MM.1S (cell line): ENCODE measurements at regions not wholly inside any gene's neighbourhood (a gene's known extent, or its start where the extent isn't known, plus 50 kb on each side); places are given as distances from the start of the nearest gene placed in this dataset.

Experiments
- DNase-seq: peaks from one replicate; pipeline ENCODE4 v3.0.0-alpha.2; 2015
- H2AFZ ChIP-seq: fragments of 300-600 bp; sonication (generic); 2 replicates; pipeline ENCODE4 v1.6.0; 2016; ENCODE audit warnings: antibody characterized with exemption, low read length
- H3F3A ChIP-seq: fragments of 300-600 bp; sonication (generic); 2 replicates; pipeline ENCODE4 v1.6.1; 2016; ENCODE audit warnings: mild to moderate bottlenecking, antibody characterized with exemption, low read length, moderate library complexity, mixed read lengths; ENCODE audit not compliant: insufficient read depth
- H3K27ac ChIP-seq: fragments of 300-600 bp; sonication (generic); 2 replicates; pipeline ENCODE4 v1.5.1; 2016; ENCODE audit warnings: mild to moderate bottlenecking, low read length
- H3K27me3 ChIP-seq: fragments of 300-600 bp; sonication (generic); replicated peaks from 2 replicates; pipeline ENCODE4 v1.6.0; 2016; ENCODE audit warnings: low read length; ENCODE audit not compliant: insufficient read depth
- H3K36me3 ChIP-seq: fragments of 300-600 bp; sonication (generic); replicated peaks from 2 replicates; pipeline ENCODE4 v1.6.1; 2016; ENCODE audit warnings: mild to moderate bottlenecking, low read length, mixed read lengths; ENCODE audit not compliant: insufficient read depth
- H3K4me1 ChIP-seq: fragments of 300-600 bp; sonication (generic); 2 replicates; pipeline ENCODE4 v1.6.1; 2016; ENCODE audit warnings: low read length, mixed read lengths
- H3K4me2 ChIP-seq: fragments of 300-600 bp; sonication (generic); 2 replicates; pipeline ENCODE4 v1.6.0; 2016; ENCODE audit warnings: low read depth, low read length
- H3K4me3 ChIP-seq: fragments of 300-600 bp; sonication (generic); 2 replicates; pipeline ENCODE4 v1.5.1; 2016; ENCODE audit warnings: low read length, mixed read lengths
- H3K79me2 ChIP-seq: fragments of 300-600 bp; sonication (generic); 2 replicates; pipeline ENCODE4 v1.6.1; 2016; ENCODE audit warnings: mixed run types, low read length, mixed read lengths
- H3K9ac ChIP-seq: fragments of 300-600 bp; sonication (generic); 2 replicates; pipeline ENCODE4 v1.6.1; 2016; ENCODE audit warnings: low read length, mixed read lengths
- H3K9me2 ChIP-seq: fragments of 300-600 bp; sonication (generic); replicated peaks from 2 replicates; pipeline ENCODE4 v1.6.1; 2016; ENCODE audit warnings: mild to moderate bottlenecking, low read length, mixed read lengths; ENCODE audit not compliant: insufficient read depth
- H3K9me3 ChIP-seq: fragments of 300-600 bp; sonication (generic); replicated peaks from 2 replicates; pipeline ENCODE4 v1.6.1; 2016; ENCODE audit warnings: mild to moderate bottlenecking, low read length, mixed read lengths; ENCODE audit not compliant: insufficient read depth
- H4K20me1 ChIP-seq: fragments of 300-600 bp; sonication (generic); 2 replicates; pipeline ENCODE4 v1.6.1; 2016; ENCODE audit warnings: mild to moderate bottlenecking, low read length, moderate library complexity, mixed read lengths; ENCODE audit not compliant: insufficient read depth
- EZH2 ChIP-seq: fragments of 300-600 bp; sonication (generic); optimal IDR thresholded peaks from 2 replicates; pipeline ENCODE3; 2017; ENCODE audit warnings: low read depth, mild to moderate bottlenecking, antibody characterized with exemption, low read length, mixed read lengths
- EZH2phosphoT487 ChIP-seq: fragments of 300-600 bp; sonication (generic); IDR thresholded peaks from 2 replicates; pipeline ENCODE4 v1.6.1; 2018; ENCODE audit warnings: antibody characterized with exemption, low read length
- TF ChIP-seq, protein P1 (sequence below): fragments of 300-600 bp; sonication (generic); IDR thresholded peaks from 2 replicates; pipeline ENCODE4 v1.5.1; 2016; ENCODE audit warnings: antibody characterized with exemption, low read length, mixed read lengths

DNA sequence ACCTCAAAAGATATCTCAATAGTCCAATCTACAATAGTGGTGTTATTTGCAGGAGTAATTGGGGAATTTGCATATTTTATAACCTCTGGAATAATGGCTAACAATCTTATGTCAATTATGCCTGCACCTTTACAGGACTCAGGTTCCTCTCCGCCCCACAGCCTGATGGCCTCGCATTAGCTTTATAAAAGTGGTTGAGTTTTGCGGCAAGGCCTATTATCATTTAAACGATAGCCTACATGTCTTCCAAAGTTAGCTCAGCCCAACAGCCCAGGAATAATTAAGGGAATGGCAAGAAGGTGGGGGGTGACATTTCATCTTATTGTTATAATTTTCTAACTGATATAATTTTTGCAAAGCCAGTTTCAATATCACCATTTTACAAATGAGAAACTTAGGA is 97.3 kb downstream of the RTP4 start:
- no peak overlapping the region for H3K4me3 ChIP-seq
- H3K9ac ChIP-seq = no peak overlapping the region
- H3F3A ChIP-seq = no peaks in the 10 kb centered on the region
- no peaks in the 10 kb centered on the region for H3K9me2 ChIP-seq
- no peaks in the 10 kb centered on the region for H3K27me3 ChIP-seq
- TF ChIP-seq EZH2 (no peak), EZH2phosphoT487 (no peak)
- TF ChIP-seq, protein P1, sequence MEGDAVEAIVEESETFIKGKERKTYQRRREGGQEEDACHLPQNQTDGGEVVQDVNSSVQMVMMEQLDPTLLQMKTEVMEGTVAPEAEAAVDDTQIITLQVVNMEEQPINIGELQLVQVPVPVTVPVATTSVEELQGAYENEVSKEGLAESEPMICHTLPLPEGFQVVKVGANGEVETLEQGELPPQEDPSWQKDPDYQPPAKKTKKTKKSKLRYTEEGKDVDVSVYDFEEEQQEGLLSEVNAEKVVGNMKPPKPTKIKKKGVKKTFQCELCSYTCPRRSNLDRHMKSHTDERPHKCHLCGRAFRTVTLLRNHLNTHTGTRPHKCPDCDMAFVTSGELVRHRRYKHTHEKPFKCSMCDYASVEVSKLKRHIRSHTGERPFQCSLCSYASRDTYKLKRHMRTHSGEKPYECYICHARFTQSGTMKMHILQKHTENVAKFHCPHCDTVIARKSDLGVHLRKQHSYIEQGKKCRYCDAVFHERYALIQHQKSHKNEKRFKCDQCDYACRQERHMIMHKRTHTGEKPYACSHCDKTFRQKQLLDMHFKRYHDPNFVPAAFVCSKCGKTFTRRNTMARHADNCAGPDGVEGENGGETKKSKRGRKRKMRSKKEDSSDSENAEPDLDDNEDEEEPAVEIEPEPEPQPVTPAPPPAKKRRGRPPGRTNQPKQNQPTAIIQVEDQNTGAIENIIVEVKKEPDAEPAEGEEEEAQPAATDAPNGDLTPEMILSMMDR = no peak
- H3K27ac ChIP-seq = no peak overlapping the region
- no peaks in the 10 kb centered on the region for H4K20me1 ChIP-seq
- H2AFZ ChIP-seq = no peak overlapping the region
- no peaks in the 10 kb centered on the region for H3K36me3 ChIP-seq
- no peaks in the 10 kb centered on the region for H3K79me2 ChIP-seq
- DNase-seq = no peak
- no peaks in the 10 kb centered on the region for H3K4me1 ChIP-seq
- H3K9me3 ChIP-seq = no peaks in the 10 kb centered on the region
- no peak overlapping the region for H3K4me2 ChIP-seq

DNA sequence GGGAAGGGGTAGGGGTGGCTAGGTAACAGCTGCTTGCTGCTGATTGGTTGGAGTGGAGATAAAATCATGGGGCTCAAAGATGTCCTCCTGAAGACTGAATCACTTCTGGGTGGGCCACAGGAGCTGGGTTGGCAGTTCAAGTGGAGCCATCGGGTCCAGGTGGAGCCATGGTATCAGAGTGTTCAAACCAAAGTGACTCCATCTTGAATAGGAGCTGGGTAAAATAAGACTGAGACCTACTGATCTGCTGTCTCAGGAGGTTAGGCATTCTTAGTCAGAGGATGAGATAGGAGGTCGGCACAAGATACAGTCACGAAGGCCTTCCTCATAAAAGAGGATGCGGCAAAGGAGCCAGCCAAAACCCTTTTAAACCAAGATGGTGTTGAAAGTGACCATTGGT is 96.5 kb downstream of the RTP4 start:
- Histone ChIP-seq H4K20me1 (no peaks in the 10 kb centered on the region), H3F3A (no peaks in the 10 kb centered on the region), H3K4me3 (no peak overlapping the region), H3K9me3 (no peaks in the 10 kb centered on the region), H3K27ac (no peak overlapping the region), H3K36me3 (no peaks in the 10 kb centered on the region), H3K27me3 (no peaks in the 10 kb centered on the region), H3K4me1 (no peaks in the 10 kb centered on the region), H3K9me2 (no peaks in the 10 kb centered on the region), H3K4me2 (no peak overlapping the region), H3K9ac (no peak overlapping the region), H2AFZ (no peak overlapping the region), H3K79me2 (no peaks in the 10 kb centered on the region)
- no peak for TF ChIP-seq EZH2
- TF ChIP-seq EZH2phosphoT487 = no peak
- TF ChIP-seq, protein P1 = no peak
- DNase-seq = no peak

DNA sequence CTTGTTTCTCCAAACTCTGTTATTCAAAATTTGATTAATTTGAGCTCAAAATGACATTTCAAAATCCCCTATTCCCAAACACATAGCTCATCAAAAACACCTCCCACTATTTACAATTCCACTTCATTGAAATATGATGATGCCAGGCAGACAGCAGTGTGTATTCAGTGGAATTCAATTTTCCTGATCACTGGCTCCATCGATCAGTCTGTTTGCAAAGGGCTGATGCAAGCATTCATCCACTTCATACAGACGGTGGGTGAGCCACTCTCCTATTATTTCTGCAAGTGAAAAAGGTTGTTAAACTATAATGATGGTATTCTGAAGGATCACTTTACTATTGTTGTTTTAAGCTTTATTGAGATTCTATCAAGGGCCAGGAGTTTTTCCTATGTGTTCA is 90.7 kb downstream of the RTP4 start:
- no peaks in the 10 kb centered on the region for H4K20me1 ChIP-seq
- no peak for DNase-seq

More for the DNA sequence above, 90.7 kb downstream of the RTP4 start:
- no peak overlapping the region for H3K4me3 ChIP-seq
- H3F3A ChIP-seq = no peaks in the 10 kb centered on the region
- no peak overlapping the region for H3K9ac ChIP-seq
- no peaks in the 10 kb centered on the region for H3K9me2 ChIP-seq
- H3K27ac ChIP-seq = no peak overlapping the region
- H3K4me2 ChIP-seq = no peak overlapping the region
- no peaks in the 10 kb centered on the region for H3K27me3 ChIP-seq
- H3K36me3 ChIP-seq = no peaks in the 10 kb centered on the region
- no peak overlapping the region for H2AFZ ChIP-seq
- H3K4me1 ChIP-seq = no peaks in the 10 kb centered on the region
- TF ChIP-seq EZH2phosphoT487 (no peak), EZH2 (no peak)
- TF ChIP-seq, protein P1 = no peak
- H3K79me2 ChIP-seq = no peaks in the 10 kb centered on the region
- H3K9me3 ChIP-seq = no peaks in the 10 kb centered on the region
